Stomach (tissue), 4 donors: ENCODE measurements at regions not wholly inside any gene's neighbourhood (a gene's known extent, or its start where the extent isn't known, plus 50 kb on each side); places are given as distances from the start of the nearest gene placed in this dataset.

Experiments
- POLR2AphosphoS5 ChIP-seq, 3 donors: sonication (generic); formaldehyde crosslinking; IDR thresholded peaks; one replicate each; pipeline ENCODE4 v1.6.1; 2016; ENCODE audit warnings: antibody characterized with exemption in 3 of 3
- TF ChIP-seq, protein P1 (sequence below), 7 experiments: fragments of 450-650 bp in 4 of 7; fragments of 200-600 bp in 3 of 7; sonication (generic) in 3 of 7; IDR thresholded peaks; one replicate each; pipeline ENCODE4 v1.5.1; 2016 to 2019; ENCODE audit warnings: antibody characterized with exemption in 7 of 7, control low read depth in 2 of 7, mild to moderate bottlenecking in 1 of 7

DNA sequence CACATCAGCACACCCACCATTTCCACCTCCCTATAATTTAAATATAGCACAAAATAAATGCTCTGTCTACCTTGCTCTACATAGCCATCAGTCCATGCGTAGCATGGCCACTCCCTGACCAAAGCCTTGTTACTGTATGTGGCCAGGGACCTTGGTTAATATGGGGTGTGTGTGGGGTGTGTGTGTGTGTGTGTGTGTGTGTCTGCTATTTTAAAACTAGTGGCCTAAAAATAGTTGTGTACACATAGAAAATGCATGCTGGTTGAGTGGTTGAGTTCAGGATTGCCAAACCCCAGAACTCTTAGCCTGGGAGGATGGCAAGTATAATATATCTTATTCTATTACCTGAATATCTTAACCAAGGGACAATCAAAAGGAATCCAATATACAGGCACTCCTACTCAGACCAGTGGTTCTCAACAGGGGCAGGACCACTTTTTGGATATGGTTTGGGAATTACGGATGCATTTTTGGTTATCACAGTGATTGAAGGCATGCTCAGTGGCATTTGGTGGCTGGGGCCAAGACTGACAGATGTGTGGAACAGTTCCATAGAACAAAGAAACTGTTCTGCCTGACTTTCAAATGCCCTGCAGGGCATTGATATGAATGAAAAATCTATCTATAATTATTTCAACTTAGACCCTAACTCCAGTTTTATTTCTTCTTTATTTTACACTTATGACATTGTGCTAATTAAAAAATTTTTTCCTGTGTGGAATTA lies 72.3 kb upstream of the PSME4 start:
- TF ChIP-seq, protein P1, sequence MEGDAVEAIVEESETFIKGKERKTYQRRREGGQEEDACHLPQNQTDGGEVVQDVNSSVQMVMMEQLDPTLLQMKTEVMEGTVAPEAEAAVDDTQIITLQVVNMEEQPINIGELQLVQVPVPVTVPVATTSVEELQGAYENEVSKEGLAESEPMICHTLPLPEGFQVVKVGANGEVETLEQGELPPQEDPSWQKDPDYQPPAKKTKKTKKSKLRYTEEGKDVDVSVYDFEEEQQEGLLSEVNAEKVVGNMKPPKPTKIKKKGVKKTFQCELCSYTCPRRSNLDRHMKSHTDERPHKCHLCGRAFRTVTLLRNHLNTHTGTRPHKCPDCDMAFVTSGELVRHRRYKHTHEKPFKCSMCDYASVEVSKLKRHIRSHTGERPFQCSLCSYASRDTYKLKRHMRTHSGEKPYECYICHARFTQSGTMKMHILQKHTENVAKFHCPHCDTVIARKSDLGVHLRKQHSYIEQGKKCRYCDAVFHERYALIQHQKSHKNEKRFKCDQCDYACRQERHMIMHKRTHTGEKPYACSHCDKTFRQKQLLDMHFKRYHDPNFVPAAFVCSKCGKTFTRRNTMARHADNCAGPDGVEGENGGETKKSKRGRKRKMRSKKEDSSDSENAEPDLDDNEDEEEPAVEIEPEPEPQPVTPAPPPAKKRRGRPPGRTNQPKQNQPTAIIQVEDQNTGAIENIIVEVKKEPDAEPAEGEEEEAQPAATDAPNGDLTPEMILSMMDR (IDR thresholded peaks at IDR 0.05): no peak
- no peak for TF ChIP-seq POLR2AphosphoS5 (IDR thresholded peaks at IDR 0.05)
